A673 (cell line): ENCODE measurements at regions not wholly inside any gene's neighbourhood (a gene's known extent, or its start where the extent isn't known, plus 50 kb on each side); places are given as distances from the start of the nearest gene placed in this dataset.

ENCODE experiments used
- BruUV-seq: library from RNA; stranded (reverse); fragments of 400-500 nt; replicated peaks from 2 replicates; lab custom pipeline; 2021; lab: Mats Ljungman, UMichigan
- CTCF ChIA-PET: fragments of 300-600 bp; sonication (Branson Sonifier 250); formaldehyde crosslinking; loops from one replicate; lab custom pipeline; 2022; ENCODE audit warnings: antibody characterized with exemption; lab: Charles Lee
- POLR2A ChIA-PET: fragments of 300-600 bp; sonication (Branson Sonifier 250); formaldehyde crosslinking; loops from one replicate; lab custom pipeline; 2022; ENCODE audit warnings: antibody characterized with exemption; ENCODE audit not compliant: low non-redundant PET; lab: Charles Lee
- DNase-seq: peaks from one replicate; pipeline ENCODE4 v3.0.0-alpha.2; 2015; ENCODE audit warnings: low spot score
- H3K27ac ChIP-seq: fragments of 200-600 bp; sonication (generic); 2 replicates; pipeline ENCODE4 v1.5.1; 2016; ENCODE audit warnings: mixed run types, low read depth, mild to moderate bottlenecking, mixed read lengths, antibody characterized with exemption, low read length; ENCODE audit not compliant: poor library complexity, severe bottlenecking
- H3K27me3 ChIP-seq: fragments of 200-600 bp; sonication (generic); replicated peaks from 2 replicates; pipeline ENCODE4 v1.6.1; 2017; ENCODE audit warnings: mixed run types, low read depth, mild to moderate bottlenecking, mixed read lengths, antibody characterized with exemption, low read length; ENCODE audit not compliant: insufficient read depth, poor library complexity
- H3K36me3 ChIP-seq: fragments of 200-600 bp; sonication (generic); 2 replicates; pipeline ENCODE4 v1.6.1; 2016; ENCODE audit warnings: mixed run types, mild to moderate bottlenecking, mixed read lengths, antibody characterized with exemption, low read length; ENCODE audit not compliant: insufficient read depth, poor library complexity, severe bottlenecking
- H3K4me1 ChIP-seq: fragments of 200-600 bp; sonication (generic); 2 replicates; pipeline ENCODE4 v1.6.1; 2017; ENCODE audit warnings: mixed run types, mild to moderate bottlenecking, mixed read lengths, antibody characterized with exemption, low read length; ENCODE audit not compliant: insufficient read depth, poor library complexity, severe bottlenecking
- H3K4me3 ChIP-seq: fragments of 200-600 bp; sonication (generic); 2 replicates; pipeline ENCODE4 v1.5.1; 2016; ENCODE audit warnings: low read depth, mixed run types, mild to moderate bottlenecking, mixed read lengths, low read length; ENCODE audit not compliant: poor library complexity, severe bottlenecking
- H3K9me3 ChIP-seq: fragments of 200-600 bp; sonication (generic); 2 replicates; pipeline ENCODE4 v1.6.1; 2016; ENCODE audit warnings: mixed run types, low read depth, mild to moderate bottlenecking, mixed read lengths, antibody characterized with exemption, low read length; ENCODE audit not compliant: poor library complexity, severe bottlenecking
- EZH2 ChIP-seq: fragments of 200-600 bp; sonication (generic); IDR thresholded peaks from 2 replicates; pipeline ENCODE4 v1.6.1; 2017; ENCODE audit warnings: borderline replicate concordance, low read depth, mild to moderate bottlenecking, mixed read lengths, antibody characterized with exemption, low read length; ENCODE audit not compliant: poor library complexity, severe bottlenecking
- intact Hi-C: fragments of 100-400 bp; cut with micrococcal nuclease; formaldehyde crosslinking; loops from one replicate; pipeline ENCODE4 v1.10.0; 2022; ENCODE audit not compliant: unreplicated experiment
- TF ChIP-seq, protein P1 (sequence below): fragments of 300-800, 200-600 bp; sonication (generic); conservative IDR thresholded peaks from 2 replicates; pipeline ENCODE4 v1.5.1; 2017; ENCODE audit warnings: low read depth, mild to moderate bottlenecking, antibody characterized with exemption, low read length, moderate library complexity, mixed read lengths

DNA sequence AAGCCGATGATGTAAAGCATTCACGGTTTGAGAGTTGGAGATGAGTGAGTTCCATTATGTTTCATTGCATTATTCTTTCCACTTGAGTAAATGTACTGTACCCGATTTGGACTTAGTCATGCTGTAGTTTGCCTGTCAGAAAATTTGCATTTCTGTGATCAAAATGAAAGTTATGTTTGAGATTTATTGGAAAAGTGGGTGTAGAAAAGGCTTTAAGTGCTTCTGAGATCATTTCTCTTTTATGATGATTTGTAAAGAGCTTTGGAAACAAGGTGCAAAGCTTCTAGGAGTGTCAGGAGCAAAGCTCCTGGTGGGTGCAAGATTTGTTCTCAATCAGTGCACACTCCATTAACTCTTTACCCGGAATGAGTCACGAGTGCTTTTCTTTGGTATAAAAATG is 204.1 kb upstream of the POM121L12 start:
- no peaks in the 10 kb centered on the region for H3K4me1 ChIP-seq
- peaks cover 28% of the 10 kb centered on the region for H3K9me3 ChIP-seq
- H3K36me3 ChIP-seq, result no peaks in the 10 kb centered on the region
- TF ChIP-seq, protein P1, sequence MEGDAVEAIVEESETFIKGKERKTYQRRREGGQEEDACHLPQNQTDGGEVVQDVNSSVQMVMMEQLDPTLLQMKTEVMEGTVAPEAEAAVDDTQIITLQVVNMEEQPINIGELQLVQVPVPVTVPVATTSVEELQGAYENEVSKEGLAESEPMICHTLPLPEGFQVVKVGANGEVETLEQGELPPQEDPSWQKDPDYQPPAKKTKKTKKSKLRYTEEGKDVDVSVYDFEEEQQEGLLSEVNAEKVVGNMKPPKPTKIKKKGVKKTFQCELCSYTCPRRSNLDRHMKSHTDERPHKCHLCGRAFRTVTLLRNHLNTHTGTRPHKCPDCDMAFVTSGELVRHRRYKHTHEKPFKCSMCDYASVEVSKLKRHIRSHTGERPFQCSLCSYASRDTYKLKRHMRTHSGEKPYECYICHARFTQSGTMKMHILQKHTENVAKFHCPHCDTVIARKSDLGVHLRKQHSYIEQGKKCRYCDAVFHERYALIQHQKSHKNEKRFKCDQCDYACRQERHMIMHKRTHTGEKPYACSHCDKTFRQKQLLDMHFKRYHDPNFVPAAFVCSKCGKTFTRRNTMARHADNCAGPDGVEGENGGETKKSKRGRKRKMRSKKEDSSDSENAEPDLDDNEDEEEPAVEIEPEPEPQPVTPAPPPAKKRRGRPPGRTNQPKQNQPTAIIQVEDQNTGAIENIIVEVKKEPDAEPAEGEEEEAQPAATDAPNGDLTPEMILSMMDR, result no peak
- TF ChIP-seq EZH2, result no peak
- intact Hi-C loops, result no loop called here
- DNase-seq, result no peak
- no peaks in the 10 kb centered on the region for H3K27me3 ChIP-seq
- no peak overlapping the region for H3K4me3 ChIP-seq
- ChIA-PET CTCF (no interaction called here), POLR2A (no interaction called here)
- BruUV-seq, result no TSS peak
- no peak overlapping the region for H3K27ac ChIP-seq

DNA sequence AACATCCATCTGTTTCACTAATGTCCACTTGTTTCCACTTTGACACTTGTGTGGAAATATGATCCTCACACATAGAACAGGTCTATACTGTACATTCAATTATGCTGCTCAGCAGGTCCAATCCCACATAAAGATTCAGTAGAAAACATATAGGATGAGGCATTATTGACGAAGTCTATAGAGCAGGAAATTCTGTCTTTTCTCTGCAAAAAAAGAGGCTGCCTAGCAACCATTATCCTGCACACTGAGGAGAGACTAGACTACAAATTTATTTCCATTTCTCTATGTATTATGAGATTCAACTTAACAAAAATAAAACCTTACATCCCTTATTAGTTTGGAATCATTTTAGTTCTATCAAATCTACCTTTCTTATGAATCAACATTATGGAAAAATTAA is 204.6 kb upstream of the POM121L12 start:
- Histone ChIP-seq H3K27ac (no peak overlapping the region), H3K36me3 (no peaks in the 10 kb centered on the region), H3K27me3 (no peaks in the 10 kb centered on the region), H3K4me3 (no peak overlapping the region), H3K9me3 (peaks cover 23% of the 10 kb centered on the region), H3K4me1 (no peaks in the 10 kb centered on the region)
- no TSS peak for BruUV-seq
- CTCF ChIA-PET, result no interaction called here
- TF ChIP-seq EZH2, result no peak
- TF ChIP-seq, protein P1, result no peak
- POLR2A ChIA-PET, result no interaction called here
- intact Hi-C loops, result no loop called here
- DNase-seq, result no peak

DNA sequence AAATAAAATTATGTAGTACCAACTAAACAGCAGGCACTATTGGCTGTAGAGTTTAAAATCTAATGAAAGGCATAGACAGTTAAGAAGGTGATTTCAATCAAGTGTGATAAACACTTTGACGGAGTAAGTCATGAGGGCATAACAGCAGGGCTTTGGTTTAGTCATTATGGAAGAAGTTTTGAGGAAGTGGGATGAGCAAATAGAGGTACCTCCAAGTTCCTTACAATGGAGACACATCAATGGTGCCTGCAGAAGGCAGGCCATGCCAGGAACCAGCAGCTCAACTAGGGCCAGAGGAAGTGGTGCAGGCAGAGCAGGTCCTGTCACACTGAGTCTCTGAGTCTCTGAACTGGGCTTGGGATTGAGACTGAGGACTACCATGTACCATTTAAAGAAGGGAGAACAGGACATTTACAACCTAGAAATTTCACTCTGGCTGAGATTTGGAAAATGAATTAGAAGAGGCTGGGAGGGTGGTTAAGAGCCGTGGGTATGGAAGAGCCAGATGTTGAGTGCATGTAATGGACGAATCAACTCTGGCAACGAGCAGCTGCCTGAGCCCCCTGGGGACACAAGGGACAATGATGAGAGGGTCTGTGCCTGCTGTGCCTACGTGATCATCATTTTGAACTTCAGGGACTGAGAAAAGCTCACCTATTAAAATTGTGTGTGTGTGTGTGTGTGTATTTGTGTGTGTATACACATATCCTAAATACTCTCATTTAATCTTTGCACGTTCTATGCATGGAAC is 208.7 kb upstream of the POM121L12 start:
- CTCF ChIA-PET, result no interaction called here
- H3K9me3 ChIP-seq, result peaks cover 35% of the 10 kb centered on the region
- BruUV-seq, result no TSS peak
- TF ChIP-seq, protein P1, result no peak
- TF ChIP-seq EZH2, result no peak
- no peak overlapping the region for H3K4me3 ChIP-seq
- no peaks in the 10 kb centered on the region for H3K36me3 ChIP-seq
- H3K27ac ChIP-seq, result no peak overlapping the region
- H3K27me3 ChIP-seq, result no peaks in the 10 kb centered on the region
- H3K4me1 ChIP-seq, result no peaks in the 10 kb centered on the region
- no peak for DNase-seq
- POLR2A ChIA-PET, result no interaction called here
- intact Hi-C loops, result no loop called here
